B cell (primary cell): ENCODE measurements at regions not wholly inside any gene's neighbourhood (a gene's known extent, or its start where the extent isn't known, plus 50 kb on each side); places are given as distances from the start of the nearest gene placed in this dataset.

ENCODE experiments used
- ATAC-seq: fragments of 200-7000 bp; cut with Tn5 transposase; one replicate; pipeline ENCODE4 v1.10.0; 2021; ENCODE audit warnings: low read depth, mild to moderate bottlenecking, moderate number of reproducible peaks, moderate library complexity
- CTCF ChIA-PET: fragments of 350-600 bp; sonication (Branson Sonifier 250); formaldehyde crosslinking; loops from one replicate; lab custom pipeline; 2021; ENCODE audit warnings: antibody characterized with exemption, inconsistent platforms; lab: Charles Lee
- POLR2A ChIA-PET: fragments of 350-600 bp; sonication (Branson Sonifier 250); formaldehyde crosslinking; loops from one replicate; lab custom pipeline; 2021; ENCODE audit warnings: antibody characterized with exemption; lab: Charles Lee
- DNase-seq: peaks from one replicate; pipeline ENCODE4 v3.0.0; 2013
- H2AFZ ChIP-seq: 2 replicates; pipeline ENCODE4 v1.6.1; 2012; ENCODE audit warnings: mild to moderate bottlenecking, low read depth, low read length; ENCODE audit not compliant: insufficient read depth, poor library complexity, severe bottlenecking
- H3K27ac ChIP-seq, 2 donors: 1 replicate in 1 of 2; 2 replicates in 1 of 2; pipeline ENCODE4 v1.5.1; 2012 to 2013; ENCODE audit warnings: low read length in 2 of 2, mild to moderate bottlenecking in 2 of 2, moderate library complexity in 1 of 2
- H3K27me3 ChIP-seq, 4 experiments: fragments of 200-600 bp in 1 of 4; sonication (generic) in 1 of 4; replicated peaks in 1 of 4; 1 replicate in 2 of 4; 2 replicates in 2 of 4; pipeline versions ENCODE4 v1.6.1 to v1.7.0; 2013 to 2016; ENCODE audit warnings: low read length in 3 of 4, mild to moderate bottlenecking in 2 of 4, mixed read lengths in 1 of 4, moderate library complexity in 1 of 4; ENCODE audit not compliant: insufficient read depth in 4 of 4, control insufficient read depth in 3 of 4; ENCODE audit errors: control extremely low read depth in 1 of 4
- H3K36me3 ChIP-seq, 2 experiments: replicated peaks in 1 of 2; 1 replicate in 1 of 2; 2 replicates in 1 of 2; pipeline versions ENCODE4 v1.6.1 to v1.7.1; 2013; ENCODE audit warnings: low read length in 1 of 2; ENCODE audit not compliant: insufficient read depth in 2 of 2, control insufficient read depth in 1 of 2; ENCODE audit errors: control extremely low read depth in 1 of 2, extremely low read depth in 1 of 2
- H3K4me1 ChIP-seq, 2 donors: fragments of 200-600 bp in 1 of 2; sonication (generic) in 1 of 2; 1 replicate in 1 of 2; 2 replicates in 1 of 2; pipeline versions ENCODE4 v1.5.1 to v1.6.1; 2013 to 2017; ENCODE audit warnings: low read length in 2 of 2; ENCODE audit not compliant: control insufficient read depth in 2 of 2, insufficient read depth in 2 of 2
- H3K4me2 ChIP-seq: replicated peaks from 2 replicates; pipeline ENCODE3; 2012; ENCODE audit warnings: mild to moderate bottlenecking, low read depth, low read length; ENCODE audit not compliant: poor library complexity, severe bottlenecking
- H3K4me3 ChIP-seq, 5 experiments: fragments of 200-600 bp in 1 of 5; sonication (generic) in 1 of 5; 1 replicate in 3 of 5; 2 replicates in 2 of 5; pipeline versions ENCODE4 v1.5.1 to v1.7.0; 2011 to 2016; ENCODE audit warnings: low read length in 4 of 5, mild to moderate bottlenecking in 4 of 5, low read depth in 2 of 5, control low read depth in 1 of 5, moderate library complexity in 1 of 5; ENCODE audit not compliant: insufficient read depth in 1 of 5; ENCODE audit errors: control extremely low read depth in 1 of 5, extremely low read depth in 1 of 5
- H3K79me2 ChIP-seq: fragments of 200-600 bp; sonication (generic); one replicate; pipeline ENCODE4 v1.6.0; 2016; ENCODE audit warnings: low read length; ENCODE audit not compliant: control insufficient read depth, insufficient read depth
- H3K9ac ChIP-seq: fragments of 200-600 bp; sonication (generic); 2 replicates; pipeline ENCODE4 v1.6.1; 2017; ENCODE audit warnings: mild to moderate bottlenecking, low read length, moderate library complexity
- H3K9me3 ChIP-seq, 3 donors: one replicate each; pipeline versions ENCODE4 v1.6.1 to v1.7.1; 2013; ENCODE audit warnings: low read length in 2 of 3; ENCODE audit not compliant: control insufficient read depth in 2 of 3, insufficient read depth in 1 of 3; ENCODE audit errors: control extremely low read depth in 1 of 3
- H4K20me1 ChIP-seq: 2 replicates; pipeline ENCODE4 v1.6.0; 2012; ENCODE audit warnings: mild to moderate bottlenecking, low read length; ENCODE audit not compliant: insufficient read depth, control insufficient read depth, poor library complexity, severe bottlenecking
- H3K27ac Mint-ChIP-seq: one replicate; pipeline ENCODE4 v1.8.0; 2021; ENCODE audit warnings: mixed read lengths
- H3K27me3 Mint-ChIP-seq: one replicate; pipeline ENCODE4 v1.8.0; 2021; ENCODE audit warnings: mixed read lengths
- H3K4me1 Mint-ChIP-seq: one replicate; pipeline ENCODE4 v1.8.0; 2021; ENCODE audit warnings: mixed read lengths
- H3K4me3 Mint-ChIP-seq: one replicate; pipeline ENCODE4 v1.8.0; 2021; ENCODE audit warnings: mixed read lengths
- H3K9me3 Mint-ChIP-seq: one replicate; pipeline ENCODE4 v1.8.0; 2022; ENCODE audit warnings: mixed read lengths; ENCODE audit not compliant: insufficient read depth
- CTCF ChIP-seq: fragments of 200-600 bp; IDR thresholded peaks from one replicate; pipeline ENCODE4 v1.8.0; 2022; ENCODE audit warnings: antibody characterized with exemption, mild to moderate bottlenecking
- EZH2 ChIP-seq: IDR thresholded peaks from 2 replicates; pipeline ENCODE4 v1.6.1; 2012; ENCODE audit warnings: borderline replicate concordance, low read depth, mild to moderate bottlenecking, moderate library complexity, low read length; ENCODE audit not compliant: insufficient read depth, poor library complexity, severe bottlenecking
- WGBS: methylation state at CpG from one replicate; pipeline ENCODE4 v1.1.5; 2013; ENCODE audit warnings: missing lambda C conversion rate; ENCODE audit not compliant: insufficient coverage; 5-methylcytosine and 5-hydroxymethylcytosine counted together
- intact Hi-C: fragments of 100-400 bp; cut with micrococcal nuclease; formaldehyde crosslinking; loops from one replicate; pipeline ENCODE4 v1.10.0; 2022

DNA sequence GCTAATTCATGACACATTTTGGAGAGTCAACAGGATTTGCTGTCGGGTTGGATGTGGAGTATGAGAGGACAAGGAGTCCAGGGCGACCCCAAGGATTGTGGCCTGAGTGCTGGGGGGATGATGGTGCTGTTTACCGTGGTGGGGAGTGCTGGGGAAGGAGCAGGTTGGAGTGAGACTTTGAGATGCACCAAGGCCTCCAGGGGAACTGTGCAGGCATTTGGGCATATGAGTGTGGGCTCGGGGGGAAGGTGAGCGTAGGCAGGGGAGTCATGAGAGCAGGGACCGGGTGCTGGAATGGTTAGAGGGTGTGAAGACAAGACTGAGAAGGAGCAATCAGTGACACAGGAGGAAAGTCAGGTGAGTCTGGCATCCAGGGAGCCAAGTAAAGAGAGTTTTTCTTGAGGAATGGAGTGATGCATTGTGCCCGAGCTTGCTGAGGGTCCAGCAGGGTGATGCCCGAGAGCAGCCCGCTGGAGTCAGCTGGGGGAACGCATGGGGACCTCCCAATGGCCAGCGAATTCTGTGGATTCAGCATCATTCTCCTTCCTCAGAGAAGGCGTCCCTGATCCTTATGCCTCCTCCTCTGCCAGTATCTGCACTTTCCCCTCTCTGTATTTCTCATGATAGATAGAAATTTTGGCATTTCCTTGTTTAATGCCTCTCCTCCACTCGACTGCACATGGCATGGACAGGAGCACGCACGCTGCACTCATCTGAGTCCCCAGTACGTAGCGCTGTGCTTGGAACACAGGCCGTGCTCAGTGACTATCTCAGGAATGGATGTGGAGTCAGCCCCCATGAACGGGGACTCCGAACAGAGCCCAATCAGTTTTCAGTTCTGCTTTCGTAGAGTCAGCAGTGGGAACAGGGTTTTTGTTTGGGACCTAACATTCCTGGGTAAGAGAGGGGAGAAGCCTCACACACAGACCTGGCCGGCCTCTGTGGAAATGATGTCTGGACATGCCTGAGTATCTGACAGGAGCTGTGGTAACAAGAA lies 52.1 kb upstream of the ETV3 start:
- peaks cover 3 to 4% of the 10 kb centered on the region in 2 donors for H3K4me1 ChIP-seq
- Mint-ChIP-seq H3K27me3 (peaks cover 41% of the 10 kb centered on the region), H3K27ac (no peak overlapping the region), H3K9me3 (no peaks in the 10 kb centered on the region), H3K4me3 (no peak overlapping the region), H3K4me1 (peaks cover 2% of the 10 kb centered on the region)
- H3K79me2 ChIP-seq, result no peaks in the 10 kb centered on the region
- H2AFZ ChIP-seq, result no peak overlapping the region
- H3K36me3 ChIP-seq, result no peaks in the 10 kb centered on the region
- no peak overlapping the region for H3K9ac ChIP-seq
- H3K27me3 ChIP-seq, result peaks cover 0 to 32% (median 9%) of the 10 kb centered on the region in 4 experiments
- H3K4me3 ChIP-seq, result no peak overlapping the region
- no peaks in the 10 kb centered on the region for H3K9me3 ChIP-seq
- WGBS, result 84% methylated on average over 22 of the region's 22 CpGs
- ChIA-PET CTCF (no interaction called here), POLR2A (no interaction called here)
- intact Hi-C loops, result loop anchor here (5.0 kb wide), 1 partner anchor 317 kb away; no protein-coding TSS in a partner anchor
- TF ChIP-seq CTCF (no peak), EZH2 (no peak)
- H3K4me2 ChIP-seq, result no peak overlapping the region
- H4K20me1 ChIP-seq, result no peaks in the 10 kb centered on the region
- no peak overlapping the region for H3K27ac ChIP-seq
- ATAC-seq (no peak), DNase-seq (no peak)

GRCh38 chr1:157189096-157189495 lies 50.9 kb upstream of the ETV3 start:
- Histone ChIP-seq H3K36me3 (no peaks in the 10 kb centered on the region), H3K4me1 (peaks cover 3 to 4% of the 10 kb centered on the region in 2 donors), H4K20me1 (no peaks in the 10 kb centered on the region), H3K9me3 (no peaks in the 10 kb centered on the region), H2AFZ (no peak overlapping the region), H3K27ac (no peak overlapping the region), H3K79me2 (no peaks in the 10 kb centered on the region), H3K4me3 (no peak overlapping the region), H3K9ac (no peak overlapping the region), H3K4me2 (no peak overlapping the region), H3K27me3 (peaks cover 0 to 28% (median 7%) of the 10 kb centered on the region in 4 experiments)
- no peak for DNase-seq
- intact Hi-C loops, result no loop called here
- H3K27me3 Mint-ChIP-seq, result peaks cover 38% of the 10 kb centered on the region
- POLR2A ChIA-PET, result no interaction called here
- no peak overlapping the region for H3K4me3 Mint-ChIP-seq
- WGBS, result 80% methylated on average over 4 of the region's 4 CpGs
- CTCF ChIA-PET, result interaction anchor here (0.6 to 1.8 kb wide), 4 partner anchors 33 to 1136 kb away, joined by 3 to 5 read pairs (median 4); no protein-coding TSS in a partner anchor
- no peak for ATAC-seq
- no peaks in the 10 kb centered on the region for H3K9me3 Mint-ChIP-seq
- peaks cover 2% of the 10 kb centered on the region for H3K4me1 Mint-ChIP-seq
- no peak overlapping the region for H3K27ac Mint-ChIP-seq
- TF ChIP-seq EZH2 (no peak), CTCF (no peak)
